Gastroesophageal sphincter (tissue), 3 donors: ENCODE measurements at regions not wholly inside any gene's neighbourhood (a gene's known extent, or its start where the extent isn't known, plus 50 kb on each side); places are given as distances from the start of the nearest gene placed in this dataset.

Experiments used
- EP300 ChIP-seq: sonication (generic); formaldehyde crosslinking; IDR thresholded peaks from one replicate; pipeline ENCODE4 v1.6.1; 2017; ENCODE audit warnings: antibody characterized with exemption, mild to moderate bottlenecking
- POLR2AphosphoS5 ChIP-seq: sonication (generic); formaldehyde crosslinking; IDR thresholded peaks from one replicate; pipeline ENCODE4 v1.6.1; 2017; ENCODE audit warnings: antibody characterized with exemption
- TF ChIP-seq, protein P1 (sequence below), 4 experiments: fragments of 200-600 bp in 2 of 4; fragments of 450-650 bp in 2 of 4; sonication (generic) in 1 of 4; IDR thresholded peaks; one replicate each; pipeline ENCODE4 v1.5.1; 2017 to 2019; ENCODE audit warnings: antibody characterized with exemption in 4 of 4, mild to moderate bottlenecking in 2 of 4, moderate library complexity in 2 of 4

DNA sequence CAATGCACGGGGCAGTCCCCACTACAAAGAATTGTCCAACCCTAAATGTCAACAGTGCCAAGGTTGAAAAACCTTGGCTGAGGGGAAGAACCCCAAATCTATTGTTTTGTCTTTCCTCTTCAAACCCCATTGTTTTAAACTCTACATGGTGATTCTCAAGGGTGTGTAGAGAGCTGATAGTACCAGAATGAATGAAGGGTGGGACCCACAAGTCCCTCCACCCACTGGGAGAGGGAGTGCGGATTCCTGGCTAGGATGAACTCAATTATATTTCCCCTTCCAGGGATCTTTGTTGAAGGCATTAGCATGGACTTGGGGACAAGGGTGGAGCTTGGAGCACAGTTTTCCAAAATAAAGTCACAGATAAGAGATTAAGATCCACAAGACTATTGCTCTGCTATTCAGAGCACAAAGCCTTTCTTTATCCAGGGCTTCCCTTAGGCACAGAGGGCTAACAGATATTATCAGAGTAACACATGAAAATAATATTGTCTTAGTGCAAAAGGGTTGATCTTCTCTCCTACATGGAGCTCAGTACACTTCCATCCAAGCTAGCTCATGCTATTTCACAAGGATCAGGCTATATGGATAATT lies 755.1 kb upstream of the TBX3 start:
- TF ChIP-seq, protein P1, sequence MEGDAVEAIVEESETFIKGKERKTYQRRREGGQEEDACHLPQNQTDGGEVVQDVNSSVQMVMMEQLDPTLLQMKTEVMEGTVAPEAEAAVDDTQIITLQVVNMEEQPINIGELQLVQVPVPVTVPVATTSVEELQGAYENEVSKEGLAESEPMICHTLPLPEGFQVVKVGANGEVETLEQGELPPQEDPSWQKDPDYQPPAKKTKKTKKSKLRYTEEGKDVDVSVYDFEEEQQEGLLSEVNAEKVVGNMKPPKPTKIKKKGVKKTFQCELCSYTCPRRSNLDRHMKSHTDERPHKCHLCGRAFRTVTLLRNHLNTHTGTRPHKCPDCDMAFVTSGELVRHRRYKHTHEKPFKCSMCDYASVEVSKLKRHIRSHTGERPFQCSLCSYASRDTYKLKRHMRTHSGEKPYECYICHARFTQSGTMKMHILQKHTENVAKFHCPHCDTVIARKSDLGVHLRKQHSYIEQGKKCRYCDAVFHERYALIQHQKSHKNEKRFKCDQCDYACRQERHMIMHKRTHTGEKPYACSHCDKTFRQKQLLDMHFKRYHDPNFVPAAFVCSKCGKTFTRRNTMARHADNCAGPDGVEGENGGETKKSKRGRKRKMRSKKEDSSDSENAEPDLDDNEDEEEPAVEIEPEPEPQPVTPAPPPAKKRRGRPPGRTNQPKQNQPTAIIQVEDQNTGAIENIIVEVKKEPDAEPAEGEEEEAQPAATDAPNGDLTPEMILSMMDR (IDR thresholded peaks at IDR 0.05): no peak
- TF ChIP-seq EP300: no peak
- TF ChIP-seq POLR2AphosphoS5: no peak
